A549 (cell line): ENCODE measurements at regions not wholly inside any gene's neighbourhood (a gene's known extent, or its start where the extent isn't known, plus 50 kb on each side); places are given as distances from the start of the nearest gene placed in this dataset.

Experiments used
- BHLHE40 ChIP-seq: IDR thresholded peaks from 2 replicates; pipeline ENCODE4 v1.6.1; 2012; ENCODE audit warnings: low read depth, low read length, inconsistent platforms
- CBX2 ChIP-seq: fragments of 200-600 bp; sonication (generic); IDR thresholded peaks from 2 replicates; pipeline ENCODE4 v1.6.1; 2016; ENCODE audit warnings: low read depth, mild to moderate bottlenecking, borderline replicate concordance
- CBX8 ChIP-seq: fragments of 200-600 bp; sonication (generic); IDR thresholded peaks from 2 replicates; pipeline ENCODE4 v1.6.1; 2016
- CTCF ChIP-seq: fragments of >200 bp; sonication (Bioruptor Twin); formaldehyde crosslinking; IDR thresholded peaks from 3 replicates; pipeline ENCODE4 v1.5.1; 2016
- E2F6 ChIP-seq: IDR thresholded peaks from 2 replicates; pipeline ENCODE4 v1.6.1; 2012; ENCODE audit warnings: low read depth, borderline replicate concordance
- EP300 ChIP-seq, 2 experiments: fragments of >200 bp; sonication (Bioruptor Twin); formaldehyde crosslinking; IDR thresholded peaks; 2 replicates in 1 of 2; 3 replicates in 1 of 2; pipeline ENCODE4 v1.6.1; 2016 to 2017
- KDM1A ChIP-seq: fragments of 200-600 bp; sonication (generic); IDR thresholded peaks from 2 replicates; pipeline ENCODE4 v1.6.1; 2016; ENCODE audit warnings: low read depth, mild to moderate bottlenecking
- MAFK ChIP-seq: fragments of 450-650 bp; IDR thresholded peaks from 2 replicates; pipeline ENCODE4 v1.6.1; 2014; ENCODE audit not compliant: partially characterized antibody
- MAX ChIP-seq: IDR thresholded peaks from 2 replicates; pipeline ENCODE4 v1.6.1; 2012
- MAZ ChIP-seq: fragments of 150-350 bp; IDR thresholded peaks from 2 replicates; pipeline ENCODE4 v1.6.1; 2014; ENCODE audit warnings: antibody characterized with exemption, low read depth, low read length, borderline replicate concordance
- POLR2A ChIP-seq: IDR thresholded peaks from 2 replicates; pipeline ENCODE4 v1.6.1; 2012; ENCODE audit warnings: mild to moderate bottlenecking, low read length
- REST ChIP-seq: fragments of 200-600 bp; sonication (generic); IDR thresholded peaks from 2 replicates; pipeline ENCODE4 v1.6.1; 2016; ENCODE audit warnings: antibody characterized with exemption, mild to moderate bottlenecking, moderate library complexity
- ZFP36 ChIP-seq: fragments of 450-650 bp; IDR thresholded peaks from 2 replicates; pipeline ENCODE4 v1.6.1; 2014; ENCODE audit warnings: borderline replicate concordance; ENCODE audit not compliant: partially characterized antibody

GRCh38 chr6:50277774-50278173, 228.0 kb upstream of the DEFB112 start:
- TF ChIP-seq CTCF (no peak), BHLHE40 (no peak), KDM1A (no peak), REST (no peak), CBX8 (no peak), MAFK (no peak), EP300 (IDR thresholded peaks at IDR 0.05) (no peak), MAX (no peak), POLR2A (no peak), E2F6 (no peak), ZFP36 (no peak), CBX2 (no peak), MAZ (no peak)
